GM18508 (cell line): ENCODE measurements at regions not wholly inside any gene's neighbourhood (a gene's known extent, or its start where the extent isn't known, plus 50 kb on each side); places are given as distances from the start of the nearest gene placed in this dataset.
"Not testable (repeated sequence)": the region's sequence is repeated elsewhere in the genome, so short reads cannot be mapped to it uniquely, and the experiment has no call there.

Experiments used
- ATAC-seq: cut with Tn5 transposase; IDR thresholded peaks from one replicate; pipeline ENCODE4 v1.9.1; 2021; ENCODE audit warnings: moderate number of reproducible peaks; ENCODE audit not compliant: insufficient read depth, unreplicated experiment

DNA sequence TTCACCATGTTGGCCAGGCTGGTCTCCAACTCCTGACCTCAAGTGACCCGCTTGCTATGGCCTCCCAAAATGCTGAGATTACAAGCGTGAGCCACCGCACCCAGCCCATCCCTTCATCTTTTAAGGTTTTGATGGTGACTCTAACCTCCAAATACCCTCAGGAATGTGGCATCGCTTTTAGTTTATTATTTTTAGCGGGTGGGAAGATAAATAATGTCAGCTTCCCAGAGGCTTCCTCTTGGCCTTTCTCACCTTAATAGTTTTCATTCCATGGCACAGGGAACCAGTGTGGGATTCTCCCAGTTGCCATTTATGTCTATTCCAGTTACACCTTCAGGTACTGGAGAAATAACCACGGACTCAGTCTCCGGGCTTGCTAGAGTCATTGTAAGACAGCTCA lies 92.1 kb upstream of the LRRN2 start:
- no peak for ATAC-seq

DNA sequence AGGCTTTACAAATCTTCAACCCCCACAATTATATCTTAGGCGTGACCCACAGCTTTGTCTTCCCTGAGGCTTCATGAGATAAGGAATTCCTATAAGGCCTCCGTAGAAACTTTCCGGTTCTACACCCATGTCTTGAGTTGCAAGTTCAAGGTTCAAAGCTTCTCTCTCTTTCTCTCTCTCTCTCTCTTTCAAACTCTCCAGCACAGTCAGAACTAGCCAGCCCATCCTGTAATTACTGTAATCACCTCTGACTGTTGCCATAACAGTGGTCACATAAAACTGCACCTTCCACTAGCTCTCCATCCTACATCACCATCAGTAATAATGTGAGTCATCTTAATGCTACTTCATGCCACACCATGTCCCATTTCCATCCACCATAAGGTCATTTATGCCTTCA lies 90.0 kb upstream of the NFASC start:
- ATAC-seq = no peak

DNA sequence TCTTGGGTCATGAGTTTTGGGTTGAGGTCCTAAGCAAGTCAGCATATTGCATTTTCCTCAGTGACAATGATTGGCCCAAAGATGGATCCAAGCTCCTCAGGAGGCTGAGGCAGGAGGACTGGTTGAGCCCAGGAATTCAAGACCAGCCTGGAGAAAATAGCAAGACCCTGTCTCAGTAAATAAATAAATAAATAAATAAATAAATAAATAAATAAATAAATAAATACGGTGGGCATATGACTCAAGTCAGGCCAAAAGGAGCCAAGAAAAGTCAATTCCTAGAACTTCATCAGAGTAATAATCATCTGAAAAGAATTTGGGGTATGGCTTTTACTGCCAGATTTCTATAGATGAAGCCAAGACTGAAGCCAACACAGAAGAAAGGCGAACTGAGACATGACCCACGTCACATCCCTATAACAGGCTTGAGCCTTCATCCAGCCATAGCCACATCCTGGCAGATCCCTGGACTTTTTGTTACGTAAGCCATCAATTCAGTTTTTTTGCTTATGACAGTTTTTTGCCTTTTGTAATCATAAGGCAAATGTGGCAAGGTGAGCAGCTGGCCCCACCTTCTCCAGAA lies 88.5 kb upstream of the NFASC start:
- ATAC-seq = no peak

DNA sequence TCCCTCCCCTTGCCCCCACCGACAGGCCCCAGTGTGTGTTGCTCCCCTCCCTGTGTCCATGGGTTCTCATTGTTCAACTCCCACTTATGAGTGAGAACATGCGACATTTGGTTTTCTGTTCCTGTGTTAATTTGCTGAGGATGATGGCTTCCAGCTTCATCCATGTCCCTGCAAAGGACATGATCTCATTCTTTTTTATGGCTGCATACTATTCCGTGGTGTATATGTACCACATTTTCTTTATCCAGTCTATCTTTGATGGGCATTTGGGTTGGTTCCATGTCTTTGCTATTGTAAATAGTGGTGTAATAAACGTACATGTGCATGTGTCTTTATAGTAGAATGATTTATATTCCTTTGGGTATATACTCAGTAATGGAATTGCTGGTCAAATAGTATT lies 85.6 kb upstream of the NFASC start:
- not testable (repeated sequence) for ATAC-seq

DNA sequence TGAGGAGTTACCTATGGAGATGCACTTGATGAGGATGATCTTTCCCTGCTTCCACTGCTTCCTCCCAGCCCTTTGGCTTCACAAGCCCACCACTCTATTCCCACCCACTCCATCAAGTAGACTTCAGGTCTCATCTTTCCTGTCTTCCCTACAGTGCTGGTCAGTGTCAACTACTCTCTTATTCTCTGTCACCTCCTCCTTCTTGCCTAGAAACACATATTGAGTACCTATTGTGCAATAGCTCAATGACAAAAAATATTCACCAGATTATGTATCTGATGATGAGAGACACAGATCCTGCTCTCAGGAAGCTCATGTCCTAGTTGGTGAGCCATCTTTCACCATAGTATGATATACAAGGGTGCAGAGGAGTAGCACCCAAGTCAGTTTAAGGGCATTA lies 82.2 kb upstream of the NFASC start:
- no peak for ATAC-seq

DNA sequence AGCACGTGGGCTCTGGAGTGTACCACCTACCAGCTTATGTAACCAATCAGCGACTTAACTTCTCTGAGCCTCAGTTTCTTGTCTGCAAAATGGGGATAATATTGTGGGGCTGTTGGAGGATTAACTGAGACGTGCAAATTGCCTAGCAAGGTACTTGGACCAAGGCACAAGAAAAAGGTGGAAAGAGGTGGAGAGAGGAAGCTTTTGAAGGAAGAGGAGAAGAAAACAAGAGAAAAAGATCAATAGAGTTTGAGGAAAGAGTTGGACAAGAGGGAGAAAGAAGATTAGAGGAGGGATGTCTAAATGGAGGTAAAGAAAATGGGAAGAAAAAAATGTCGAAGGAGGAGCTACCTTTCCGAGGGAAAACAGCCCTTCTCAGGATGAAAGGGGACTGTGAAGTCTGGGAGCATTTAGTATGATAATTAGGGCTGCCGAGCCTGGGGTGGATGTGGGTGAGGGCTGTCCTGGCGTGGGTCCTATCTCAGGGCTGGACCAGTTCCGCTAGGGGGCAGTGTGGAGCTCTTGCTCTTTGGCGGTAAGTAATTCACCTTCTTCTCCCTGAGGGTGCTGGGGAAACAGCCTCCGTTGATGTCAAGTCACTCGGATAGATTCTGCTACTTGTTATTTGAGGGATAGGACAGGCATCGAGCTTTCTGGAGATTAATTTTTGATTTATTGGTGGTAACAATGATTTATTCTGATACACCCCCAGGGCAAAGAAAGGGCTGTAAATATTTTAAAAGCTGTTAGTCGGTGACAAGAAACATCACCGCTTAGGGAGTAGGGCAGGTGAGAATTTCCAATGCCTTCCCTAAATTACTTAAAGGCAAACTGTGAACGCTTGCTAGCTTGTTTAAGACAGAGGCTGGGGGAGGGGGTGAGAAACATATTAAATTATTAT lies 79.0 kb upstream of the NFASC start:
- ATAC-seq = no peak

DNA sequence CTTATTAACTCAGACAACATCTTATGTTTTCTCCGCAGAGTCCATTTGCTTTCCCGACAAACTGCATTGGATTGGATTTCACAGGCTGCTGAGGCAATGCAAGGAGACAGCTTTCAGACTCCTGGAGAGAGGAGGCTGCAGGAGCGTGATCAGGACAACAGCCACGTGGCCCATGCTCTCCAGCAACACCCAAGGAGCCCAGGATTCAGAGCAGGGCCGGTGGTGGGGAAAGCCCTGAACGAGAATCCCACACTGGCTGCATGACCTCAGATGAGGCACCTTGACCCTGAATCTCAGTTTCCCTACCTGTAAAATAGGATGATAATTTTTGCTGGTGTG lies 78.3 kb upstream of the NFASC start:
- ATAC-seq = no peak

DNA sequence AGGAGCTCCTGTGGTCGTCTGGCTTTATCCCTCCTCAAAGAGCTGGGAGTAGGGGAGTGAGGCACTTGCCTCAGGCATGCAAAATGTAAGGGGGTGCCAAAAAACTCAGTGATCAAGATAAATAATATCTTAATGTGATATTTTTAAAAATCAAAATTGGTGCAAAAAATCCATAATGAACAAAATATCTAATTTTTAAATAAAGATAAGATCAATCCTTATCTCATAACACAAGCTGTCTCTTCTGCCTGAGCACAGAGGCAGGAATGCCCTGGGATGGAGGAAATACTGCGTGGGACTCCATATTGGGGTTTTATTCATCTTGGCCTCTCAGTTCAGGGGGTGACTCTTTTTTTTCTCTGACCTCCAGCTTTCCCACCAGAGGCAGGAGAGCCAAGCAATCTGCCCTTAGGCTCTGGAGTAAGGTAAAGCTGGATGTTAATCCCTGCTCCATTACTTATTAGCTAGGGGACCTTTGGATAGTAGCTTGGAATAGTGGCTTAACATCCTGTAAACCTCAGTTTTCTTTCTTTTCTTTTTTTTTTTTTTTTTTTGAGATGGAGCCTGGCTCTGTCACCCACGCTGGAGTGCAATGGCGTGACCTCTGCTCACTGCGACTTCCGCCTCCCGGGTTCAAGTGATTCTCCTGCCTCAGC lies 77.3 kb upstream of the NFASC start:
- no peak for ATAC-seq

DNA sequence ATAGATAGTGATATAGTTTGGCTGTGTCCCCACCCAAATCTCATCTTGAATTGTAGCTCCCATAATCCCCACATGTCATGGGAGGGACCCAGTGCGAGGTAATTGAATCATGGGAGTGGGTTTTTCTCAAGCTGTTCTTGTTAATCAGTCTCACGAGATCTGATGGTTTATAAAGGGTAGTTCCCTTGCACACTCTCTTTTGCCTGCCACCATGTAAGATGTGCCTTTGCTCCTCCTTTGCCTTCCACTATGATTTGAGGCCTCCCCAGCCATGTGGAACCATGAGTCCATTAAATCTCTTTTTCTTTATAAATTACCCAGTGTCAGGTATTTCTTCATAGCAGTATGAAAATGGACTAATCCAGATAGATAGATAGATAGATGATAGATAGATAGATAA lies 73.8 kb upstream of the NFASC start:
- ATAC-seq = not testable (repeated sequence)

DNA sequence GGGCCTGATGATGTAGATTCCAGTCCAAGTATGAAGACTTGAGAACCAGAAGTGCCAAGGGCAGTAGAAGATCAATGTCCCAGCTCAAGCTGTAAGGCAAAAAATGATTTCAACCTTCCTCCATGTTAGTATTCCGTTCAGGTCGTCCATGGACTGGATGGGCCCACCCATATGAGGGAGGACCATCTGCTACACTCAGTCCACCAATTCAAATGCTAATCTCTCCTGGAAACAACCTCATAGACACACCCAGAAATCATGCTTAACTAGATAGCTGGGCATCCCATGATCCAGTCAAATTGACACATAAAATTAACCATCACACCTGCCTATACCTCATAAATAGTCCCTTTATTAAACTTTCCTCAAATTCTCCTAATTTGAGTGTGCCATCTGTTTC lies 73.3 kb upstream of the NFASC start:
- no peak for ATAC-seq

DNA sequence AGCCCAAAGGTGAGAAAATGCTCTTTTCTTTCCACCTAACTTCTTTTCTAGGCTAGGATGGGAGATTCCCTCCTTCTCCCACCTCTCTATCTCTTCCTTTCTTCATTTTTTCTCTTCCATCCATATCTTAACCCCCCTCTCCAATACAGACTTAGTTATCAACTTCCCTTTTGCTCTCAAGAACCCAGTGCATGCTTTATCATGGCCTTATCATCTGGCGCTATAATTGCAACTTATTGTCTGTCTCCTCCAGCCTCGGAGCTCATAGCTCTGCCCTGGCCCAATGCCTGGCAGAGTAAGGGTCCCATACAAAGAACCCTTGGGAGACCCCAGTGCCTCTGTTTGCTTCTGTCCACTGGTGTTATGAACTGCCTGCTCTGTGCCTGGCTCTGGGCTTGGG lies 71.0 kb upstream of the NFASC start:
- ATAC-seq = no peak

DNA sequence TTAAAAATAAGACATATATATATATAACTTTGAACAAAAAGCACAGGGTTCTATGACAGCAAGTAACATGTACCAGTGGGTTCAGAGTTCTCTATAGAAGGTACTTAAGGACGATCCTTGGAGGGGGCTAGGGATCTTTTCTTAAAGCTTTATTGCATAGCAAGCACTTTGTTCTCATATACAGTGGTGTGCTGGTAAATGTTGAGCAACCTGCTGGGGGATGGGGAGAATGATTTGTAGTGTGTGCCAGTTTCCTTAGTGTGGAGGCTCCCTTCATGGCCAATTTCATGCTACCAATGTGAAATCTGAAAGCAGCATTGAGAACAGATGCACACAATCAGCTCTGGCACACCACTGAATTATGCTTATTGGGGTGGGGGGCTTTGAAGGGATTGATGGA lies 69.5 kb upstream of the NFASC start:
- no peak for ATAC-seq

DNA sequence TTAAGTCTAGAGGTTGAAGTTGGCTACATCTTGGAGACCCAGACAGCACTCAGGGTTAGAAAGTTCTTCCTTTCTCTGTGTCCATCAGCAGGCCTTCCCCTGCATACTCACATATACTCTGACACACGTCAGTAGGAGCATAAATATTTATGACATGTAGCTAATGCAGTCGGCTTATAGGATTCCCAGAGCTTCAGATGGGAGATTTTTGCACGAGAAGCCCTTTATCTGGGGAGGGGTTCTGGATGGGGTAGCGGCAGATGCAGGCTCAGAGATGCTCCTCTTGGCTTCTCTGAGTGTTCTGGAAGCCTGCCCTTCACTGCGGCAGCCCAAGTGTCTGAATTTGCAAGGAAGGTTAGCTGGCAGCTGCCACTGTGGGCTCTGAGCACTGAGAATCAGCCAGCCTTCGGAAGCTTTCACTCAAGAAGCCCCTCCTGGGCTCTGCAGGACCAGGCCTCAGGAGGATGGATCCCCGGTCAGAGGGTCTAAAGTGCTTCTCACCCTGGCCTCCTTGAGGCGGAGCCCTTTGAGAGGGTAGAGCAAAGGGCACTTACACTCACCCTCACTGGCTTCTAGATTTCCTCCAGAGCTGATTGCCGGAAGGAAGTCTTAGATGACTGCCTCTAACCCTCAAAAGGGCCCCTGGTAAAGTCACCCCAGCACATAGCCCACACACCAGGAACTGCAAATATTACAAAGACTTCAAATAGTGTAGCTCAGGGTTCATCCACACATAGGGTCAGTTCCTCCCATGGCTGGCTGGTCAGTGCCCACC lies 68.1 kb upstream of the NFASC start:
- no peak for ATAC-seq

DNA sequence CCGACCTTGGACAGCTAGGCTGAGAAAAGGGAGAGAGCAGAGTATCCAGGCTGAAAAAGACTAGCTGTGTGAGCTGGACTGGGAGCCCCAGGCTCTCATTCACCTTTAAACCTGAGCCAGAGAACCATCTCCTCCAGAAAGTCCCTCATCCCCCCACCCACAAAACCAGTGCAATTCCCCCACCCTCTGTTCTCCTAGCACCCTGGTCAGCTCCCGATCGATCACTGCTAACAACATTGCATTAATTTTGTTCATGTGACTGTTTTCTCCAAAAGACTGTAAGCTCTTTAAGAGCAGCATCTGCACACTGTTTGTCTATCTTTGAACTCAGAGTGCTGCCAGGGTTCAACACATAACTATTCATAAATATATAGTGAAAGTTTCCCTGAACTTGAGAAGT lies 67.1 kb upstream of the NFASC start:
- ATAC-seq = no peak

DNA sequence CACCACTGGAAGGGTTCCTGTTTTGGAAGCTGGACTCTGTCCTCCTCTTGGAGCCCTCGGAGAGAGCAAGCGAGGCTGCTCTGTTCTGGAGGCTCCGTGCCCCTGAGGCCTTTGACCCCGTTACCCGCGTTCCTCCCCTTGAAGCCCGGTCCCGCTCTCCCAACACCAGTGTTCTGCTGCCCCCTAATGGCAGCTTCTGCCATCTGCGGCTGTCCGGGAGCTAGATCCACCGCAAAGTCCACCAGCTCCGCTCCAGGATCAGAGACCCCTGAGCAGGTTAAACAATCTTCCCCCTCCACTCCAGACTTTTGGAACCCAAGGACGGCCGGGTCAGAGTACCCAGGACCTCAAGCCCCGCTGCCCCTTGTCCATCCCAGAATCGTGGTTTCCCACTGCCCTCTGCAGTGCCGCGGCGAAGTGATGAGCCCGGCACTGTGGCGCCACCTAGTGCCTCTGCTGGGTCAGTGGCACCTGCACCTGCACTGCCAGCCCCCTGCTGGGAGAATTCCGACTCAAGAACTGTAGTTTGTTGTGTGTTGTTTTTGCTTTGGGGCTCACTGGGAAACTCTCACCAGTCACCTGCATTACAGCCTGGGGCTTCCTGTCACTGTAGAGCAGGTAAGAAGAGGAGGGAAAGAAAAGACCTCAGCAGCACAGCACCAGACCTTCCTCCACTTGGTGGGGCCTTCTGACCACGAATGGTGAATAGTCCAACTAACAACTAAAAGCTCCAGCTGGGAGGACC lies 63.5 kb upstream of the NFASC start:
- ATAC-seq = no peak

DNA sequence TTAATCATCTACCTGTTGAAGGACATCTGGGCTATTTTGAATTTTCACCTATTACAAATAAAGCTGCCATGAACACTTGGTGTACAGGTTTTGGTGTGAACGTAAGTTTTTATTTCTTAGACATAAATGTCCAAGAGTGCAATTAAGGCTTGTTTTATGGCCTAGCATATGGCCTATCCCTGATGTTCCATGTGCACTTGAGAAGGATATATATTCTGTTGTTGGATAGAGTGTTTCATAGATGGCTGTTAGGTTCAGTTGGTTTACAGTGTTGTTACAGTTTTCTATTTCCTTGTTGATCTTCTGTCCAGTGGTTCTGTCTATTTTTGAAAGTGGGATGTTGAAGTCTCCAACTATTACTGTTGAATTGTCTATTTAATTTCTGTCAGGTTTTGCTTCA lies 61.2 kb upstream of the NFASC start:
- ATAC-seq = no peak

DNA sequence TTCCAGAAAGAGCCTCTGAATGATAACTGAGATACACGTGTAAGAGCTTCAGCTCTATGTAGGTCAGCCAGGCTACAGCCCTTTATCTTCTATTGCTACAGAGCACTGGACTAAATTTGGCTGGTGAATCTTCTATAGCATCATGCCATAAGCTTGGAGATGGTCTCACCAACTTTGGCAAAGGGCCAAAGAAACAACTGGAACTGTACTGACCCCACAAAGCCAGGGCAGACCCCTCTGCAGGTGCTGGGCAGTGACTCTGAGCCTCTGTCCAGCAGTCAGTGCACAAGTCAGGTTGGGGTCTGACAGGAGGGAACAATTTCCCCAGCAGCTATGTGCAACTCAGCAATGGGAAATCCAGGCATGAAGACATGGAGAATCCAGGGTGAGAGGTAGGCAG lies 57.8 kb upstream of the NFASC start:
- ATAC-seq = no peak

DNA sequence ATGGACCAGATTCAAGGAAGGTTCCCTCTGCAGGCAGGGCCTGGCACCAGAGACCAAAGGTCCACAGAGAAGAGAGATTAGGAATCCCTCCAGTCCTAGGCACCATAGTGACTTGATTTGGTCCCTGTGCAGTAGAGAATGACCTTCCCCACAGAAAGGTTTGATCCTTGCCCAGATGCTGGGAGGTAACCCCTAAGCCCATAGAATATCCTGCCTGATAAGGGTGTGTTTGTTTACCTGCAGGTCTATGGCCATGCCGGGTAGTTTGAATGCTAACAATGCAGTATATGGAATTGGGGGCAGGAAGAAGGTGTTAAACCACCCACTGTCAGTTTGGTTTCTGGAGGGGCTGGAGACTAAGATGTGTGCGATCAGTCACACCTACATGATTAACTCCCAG lies 57.1 kb upstream of the NFASC start:
- ATAC-seq = no peak

DNA sequence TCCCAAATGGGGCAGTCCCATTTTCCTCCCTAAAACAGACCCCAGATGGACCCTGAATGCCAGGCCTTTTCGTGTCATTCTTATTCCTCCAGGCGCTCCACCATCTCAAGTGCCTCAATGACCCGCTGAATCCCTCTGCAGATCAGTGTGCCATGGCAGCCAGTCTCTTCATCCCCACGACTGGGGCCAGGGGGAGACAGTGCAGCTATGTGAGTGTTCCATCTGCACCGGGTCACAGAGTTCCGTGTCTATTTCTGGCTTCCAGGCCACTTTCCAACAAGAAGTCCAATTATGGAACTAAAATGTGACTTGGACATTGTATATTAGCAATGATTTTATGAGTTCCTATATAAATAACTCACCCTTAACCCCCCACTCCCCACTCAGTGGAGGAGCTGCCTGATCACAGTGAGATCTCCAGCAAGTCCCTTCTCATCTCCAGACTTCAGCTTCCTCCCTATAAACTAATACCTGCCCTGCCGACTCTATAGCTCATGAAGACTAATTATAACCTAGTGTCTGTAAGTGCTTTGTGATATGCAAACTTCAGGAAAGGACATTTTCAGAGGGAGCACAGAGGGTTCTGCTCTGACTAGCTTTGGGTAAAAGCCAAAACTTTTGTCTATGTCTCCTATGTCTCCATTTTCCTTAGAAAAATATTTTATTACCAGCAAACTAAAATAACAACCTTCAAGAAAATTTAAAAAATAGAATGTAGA lies 56.3 kb upstream of the NFASC start:
- no peak for ATAC-seq

DNA sequence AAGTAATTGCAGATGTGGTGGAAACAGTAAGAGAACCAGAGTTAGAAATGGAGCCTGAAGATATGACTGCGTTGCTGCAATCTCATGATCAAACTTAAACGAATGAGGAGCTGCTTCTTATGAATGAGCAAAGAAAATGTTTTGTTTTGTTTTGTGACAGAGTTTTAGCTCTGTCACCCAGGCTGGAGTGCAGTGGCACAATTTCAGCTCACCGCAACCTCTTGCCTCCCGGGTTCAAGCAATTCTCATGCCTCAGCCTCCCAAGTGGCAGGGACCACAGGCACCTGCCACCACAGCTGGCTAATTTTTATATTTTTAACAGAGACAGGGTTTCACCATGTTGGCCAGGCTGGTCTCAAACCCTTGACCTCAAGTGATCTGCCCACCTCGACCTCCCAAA lies 53.3 kb upstream of the NFASC start:
- no peak for ATAC-seq
